Astrocyte (in vitro differentiated cells and primary cell): ENCODE measurements at regions not wholly inside any gene's neighbourhood (a gene's known extent, or its start where the extent isn't known, plus 50 kb on each side); places are given as distances from the start of the nearest gene placed in this dataset.

Experiments used
- EZH2 ChIP-seq: IDR thresholded peaks from 2 replicates; pipeline ENCODE4 v1.6.1; 2012; ENCODE audit warnings: mild to moderate bottlenecking, low read length, inconsistent platforms; ENCODE audit not compliant: insufficient read depth
- TF ChIP-seq, protein P1 (sequence below): IDR thresholded peaks from 2 replicates; pipeline ENCODE4 v1.5.1; 2011; ENCODE audit warnings: low read depth, mild to moderate bottlenecking, inconsistent platforms, low read length, moderate library complexity; ENCODE audit not compliant: insufficient read depth

DNA sequence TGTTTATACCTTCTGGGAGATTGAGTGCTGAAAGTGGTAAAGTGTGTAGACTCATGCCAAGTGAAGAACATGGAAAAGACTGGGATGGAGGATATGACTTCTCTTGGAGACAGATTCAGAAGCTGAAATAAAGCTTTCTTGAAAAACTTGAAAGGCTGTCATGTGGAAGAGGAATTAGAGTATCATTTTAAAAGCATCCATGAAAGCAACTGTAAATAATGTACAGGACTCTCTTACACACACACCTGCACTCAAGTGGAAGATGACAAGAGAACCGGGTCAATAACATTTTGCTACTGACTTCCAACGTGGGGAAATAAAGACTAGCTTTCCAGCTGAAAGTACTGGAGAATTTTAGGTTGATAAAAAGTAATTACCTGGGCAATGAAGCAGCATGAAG, 658.2 kb downstream of the TDRD15 start:
- TF ChIP-seq, protein P1, sequence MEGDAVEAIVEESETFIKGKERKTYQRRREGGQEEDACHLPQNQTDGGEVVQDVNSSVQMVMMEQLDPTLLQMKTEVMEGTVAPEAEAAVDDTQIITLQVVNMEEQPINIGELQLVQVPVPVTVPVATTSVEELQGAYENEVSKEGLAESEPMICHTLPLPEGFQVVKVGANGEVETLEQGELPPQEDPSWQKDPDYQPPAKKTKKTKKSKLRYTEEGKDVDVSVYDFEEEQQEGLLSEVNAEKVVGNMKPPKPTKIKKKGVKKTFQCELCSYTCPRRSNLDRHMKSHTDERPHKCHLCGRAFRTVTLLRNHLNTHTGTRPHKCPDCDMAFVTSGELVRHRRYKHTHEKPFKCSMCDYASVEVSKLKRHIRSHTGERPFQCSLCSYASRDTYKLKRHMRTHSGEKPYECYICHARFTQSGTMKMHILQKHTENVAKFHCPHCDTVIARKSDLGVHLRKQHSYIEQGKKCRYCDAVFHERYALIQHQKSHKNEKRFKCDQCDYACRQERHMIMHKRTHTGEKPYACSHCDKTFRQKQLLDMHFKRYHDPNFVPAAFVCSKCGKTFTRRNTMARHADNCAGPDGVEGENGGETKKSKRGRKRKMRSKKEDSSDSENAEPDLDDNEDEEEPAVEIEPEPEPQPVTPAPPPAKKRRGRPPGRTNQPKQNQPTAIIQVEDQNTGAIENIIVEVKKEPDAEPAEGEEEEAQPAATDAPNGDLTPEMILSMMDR, result no peak
- no peak for TF ChIP-seq EZH2
